T-cell (primary cell): ENCODE measurements at regions not wholly inside any gene's neighbourhood (a gene's known extent, or its start where the extent isn't known, plus 50 kb on each side); places are given as distances from the start of the nearest gene placed in this dataset.

Source experiments
- ATAC-seq, 4 experiments: fragments of 200-7000 bp in 3 of 4; fragments of 150-1000 bp in 1 of 4; cut with Tn5 transposase; replicated peaks in 1 of 4; 1 replicate in 3 of 4; 2 replicates in 1 of 4; pipeline ENCODE4 v1.10.0; 2021; ENCODE audit warnings: moderate library complexity in 3 of 4, mild to moderate bottlenecking in 2 of 4, moderate number of reproducible peaks in 1 of 4
- CTCF ChIA-PET, 2 donors: fragments of 300-600 bp; sonication (Branson Sonifier 250); formaldehyde crosslinking; loops; one replicate each; lab custom pipeline; 2022; ENCODE audit warnings: antibody characterized with exemption in 2 of 2; lab: Charles Lee
- POLR2A ChIA-PET, 2 donors: fragments of 300-600 bp; sonication (Branson Sonifier 250); formaldehyde crosslinking; loops; one replicate each; lab custom pipeline; 2022; ENCODE audit warnings: antibody characterized with exemption in 2 of 2; lab: Charles Lee
- DNase-seq, 35 experiments: peaks; one replicate each; pipeline versions ENCODE4 v3.0.0 to v3.0.0-alpha.2; 2013 to 2023
- H3K27ac ChIP-seq: one replicate; pipeline ENCODE4 v1.5.1; 2013; ENCODE audit warnings: low read length
- H3K27me3 ChIP-seq, 2 experiments: replicated peaks in 1 of 2; 1 replicate in 1 of 2; 2 replicates in 1 of 2; pipeline versions ENCODE4 v1.6.1 to v1.7.0; 2013; ENCODE audit warnings: low read length in 1 of 2, mixed read lengths in 1 of 2; ENCODE audit not compliant: control insufficient read depth in 2 of 2, insufficient read depth in 2 of 2; ENCODE audit errors: extremely low read depth in 1 of 2
- H3K36me3 ChIP-seq, 2 donors: 1 replicate in 1 of 2; 2 replicates in 1 of 2; pipeline versions ENCODE4 v1.6.1 to v1.7.0; 2013; ENCODE audit warnings: low read length in 1 of 2; ENCODE audit not compliant: control insufficient read depth in 2 of 2, insufficient read depth in 1 of 2; ENCODE audit errors: extremely low read depth in 1 of 2
- H3K4me1 ChIP-seq, 2 experiments: 1 replicate in 1 of 2; 2 replicates in 1 of 2; pipeline versions ENCODE4 v1.6.1 to v1.7.0; 2013; ENCODE audit warnings: low read length in 2 of 2, mixed read lengths in 1 of 2; ENCODE audit not compliant: insufficient read depth in 2 of 2, control insufficient read depth in 1 of 2; ENCODE audit errors: extremely low read depth in 1 of 2
- H3K4me3 ChIP-seq, 2 donors: 1 replicate in 1 of 2; 2 replicates in 1 of 2; pipeline versions ENCODE4 v1.5.1 to v1.7.0; 2013; ENCODE audit warnings: mild to moderate bottlenecking in 2 of 2, low read length in 1 of 2, moderate library complexity in 1 of 2; ENCODE audit not compliant: control insufficient read depth in 1 of 2; ENCODE audit errors: extremely low read depth in 1 of 2
- H3K9me3 ChIP-seq: 2 replicates; pipeline ENCODE4 v1.7.0; 2013
- H3K27ac Mint-ChIP-seq, 2 donors: one replicate each; pipeline ENCODE4 v1.8.0; 2020 to 2021; ENCODE audit warnings: mild to moderate bottlenecking in 2 of 2, mixed read lengths in 2 of 2
- H3K27me3 Mint-ChIP-seq, 2 donors: one replicate each; pipeline ENCODE4 v1.8.0; 2021 to 2022; ENCODE audit warnings: mixed read lengths in 2 of 2
- H3K36me3 Mint-ChIP-seq: one replicate; pipeline ENCODE4 v1.8.0; 2021; ENCODE audit warnings: mixed read lengths
- H3K4me1 Mint-ChIP-seq, 3 donors: one replicate each; pipeline ENCODE4 v1.8.0; 2020 to 2022; ENCODE audit warnings: mixed read lengths in 3 of 3, mild to moderate bottlenecking in 1 of 3
- H3K4me3 Mint-ChIP-seq, 3 donors: one replicate each; pipeline ENCODE4 v1.8.0; 2020 to 2022; ENCODE audit warnings: mild to moderate bottlenecking in 3 of 3, mixed read lengths in 3 of 3, moderate library complexity in 3 of 3
- H3K9me3 Mint-ChIP-seq, 3 donors: one replicate each; pipeline ENCODE4 v1.8.0; 2020 to 2022; ENCODE audit warnings: mixed read lengths in 3 of 3
- WGBS: methylation state at CpG from one replicate; pipeline ENCODE4 v1.1.5; 2013; ENCODE audit warnings: missing lambda C conversion rate; ENCODE audit not compliant: insufficient coverage; 5-methylcytosine and 5-hydroxymethylcytosine counted together

- H3K27ac ChIP-seq = no peak overlapping the region
- H3K4me3 Mint-ChIP-seq = no peak overlapping the region
- H3K27ac Mint-ChIP-seq = no peak overlapping the region
- no peaks in the 10 kb centered on the region for H3K27me3 Mint-ChIP-seq
- H3K36me3 ChIP-seq = no peaks in the 10 kb centered on the region
- 90% methylated on average over 8 of the region's 8 CpGs for WGBS
- CTCF ChIA-PET = no interaction called here
- peaks cover 0 to 3% (median 0%) of the 10 kb centered on the region in 3 donors for H3K9me3 Mint-ChIP-seq
- H3K4me1 ChIP-seq = no peaks in the 10 kb centered on the region
- H3K9me3 ChIP-seq = no peaks in the 10 kb centered on the region
- POLR2A ChIA-PET = no interaction called here
- H3K36me3 Mint-ChIP-seq = no peaks in the 10 kb centered on the region
- H3K27me3 ChIP-seq = peaks cover 0 to 15% of the 10 kb centered on the region in 2 experiments
- DNase-seq = no peak
- no peak for ATAC-seq
- H3K4me1 Mint-ChIP-seq = peaks cover 0 to 11% (median 4%) of the 10 kb centered on the region in 3 donors
- H3K4me3 ChIP-seq = no peak overlapping the region
These were observed 146.0 kb upstream of the ADO start for GRCh38 chr10:62658516-62658915.

GRCh38 chr10:62661143-62661542 lies 143.4 kb upstream of the ADO start:
- no peak for ATAC-seq
- DNase-seq = no peak
- POLR2A ChIA-PET = interaction anchor here in 1 of 2 donors (0.6 kb wide), 1 partner anchor 350 kb away, joined by 3 read pairs; no protein-coding TSS in a partner anchor
- H3K36me3 Mint-ChIP-seq = no peaks in the 10 kb centered on the region
- CTCF ChIA-PET = no interaction called here
- peaks cover 0 to 4% of the 10 kb centered on the region in 2 donors for H3K27me3 Mint-ChIP-seq
- no peaks in the 10 kb centered on the region for H3K4me1 ChIP-seq
- no CpG with 5 or more reads among the region's 3 CpGs for WGBS
- H3K27me3 ChIP-seq = peaks cover 0 to 15% of the 10 kb centered on the region in 2 experiments
- no peaks in the 10 kb centered on the region for H3K36me3 ChIP-seq
- H3K9me3 Mint-ChIP-seq = peaks cover 0 to 3% (median 0%) of the 10 kb centered on the region in 3 donors
- no peak overlapping the region for H3K27ac ChIP-seq
- H3K4me3 Mint-ChIP-seq = no peak overlapping the region
- peaks cover 0 to 11% (median 2%) of the 10 kb centered on the region in 3 donors for H3K4me1 Mint-ChIP-seq
- no peak overlapping the region for H3K4me3 ChIP-seq
- H3K27ac Mint-ChIP-seq = no peak overlapping the region
- H3K9me3 ChIP-seq = no peaks in the 10 kb centered on the region

DNA sequence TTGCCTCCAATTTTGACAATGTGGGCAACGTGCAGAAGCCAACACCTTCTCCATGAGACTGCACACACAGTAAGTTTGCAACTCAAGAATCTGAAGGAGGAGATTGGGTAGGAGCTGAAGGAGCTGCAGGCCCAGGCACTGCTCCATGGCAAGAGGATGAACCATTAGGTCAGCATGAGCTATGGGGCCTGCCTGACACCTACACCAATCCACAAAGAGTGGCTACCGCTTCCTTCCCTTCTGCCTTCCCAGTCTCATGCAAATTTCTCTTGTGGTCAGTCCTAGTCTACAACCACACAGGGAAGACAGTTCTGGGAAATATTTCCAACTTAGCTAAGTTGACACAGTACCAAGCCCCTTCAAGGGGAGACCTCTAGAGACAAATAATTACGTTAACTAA lies 142.0 kb upstream of the ADO start:
- H3K9me3 ChIP-seq = no peaks in the 10 kb centered on the region
- Mint-ChIP-seq H3K4me3 (no peak overlapping the region), H3K27me3 (peaks cover 0 to 4% of the 10 kb centered on the region in 2 donors), H3K36me3 (no peaks in the 10 kb centered on the region), H3K27ac (no peak overlapping the region), H3K4me1 (peaks cover 0 to 11% (median 2%) of the 10 kb centered on the region in 3 donors), H3K9me3 (peaks cover 0 to 3% (median 0%) of the 10 kb centered on the region in 3 donors)
- WGBS = no CpG with 5 or more reads among the region's 3 CpGs
- ChIA-PET CTCF (no interaction called here), POLR2A (interaction anchor here in 1 of 2 donors (0.6 kb wide), 1 partner anchor 1840 kb away, joined by 3 read pairs; no protein-coding TSS in a partner anchor)
- no peaks in the 10 kb centered on the region for H3K36me3 ChIP-seq
- H3K27me3 ChIP-seq = peaks cover 0 to 10% of the 10 kb centered on the region in 2 experiments
- H3K4me1 ChIP-seq = no peaks in the 10 kb centered on the region
- DNase-seq (no peak), ATAC-seq (no peak)
- no peak overlapping the region for H3K27ac ChIP-seq
- H3K4me3 ChIP-seq = no peak overlapping the region

GRCh38 chr10:62665771-62666170 lies 138.7 kb upstream of the ADO start:
- Mint-ChIP-seq H3K4me1 (peaks cover 3 to 9% (median 6%) of the 10 kb centered on the region in 3 donors), H3K4me3 (no peak overlapping the region), H3K36me3 (no peaks in the 10 kb centered on the region), H3K9me3 (no peaks in the 10 kb centered on the region), H3K27ac (no peak overlapping the region), H3K27me3 (peaks cover 0 to 4% of the 10 kb centered on the region in 2 donors)
- Histone ChIP-seq H3K9me3 (no peaks in the 10 kb centered on the region), H3K36me3 (no peaks in the 10 kb centered on the region), H3K27me3 (no peaks in the 10 kb centered on the region), H3K27ac (no peak overlapping the region), H3K4me1 (peaks cover 0 to 6% of the 10 kb centered on the region in 2 experiments), H3K4me3 (no peak overlapping the region)
- ATAC-seq (no peak), DNase-seq (no peak)
- ChIA-PET CTCF (interaction anchor here in 1 of 2 donors (0.6 kb wide), 1 partner anchor 189 kb away, joined by 3 read pairs; no protein-coding TSS in a partner anchor), POLR2A (no interaction called here)
- no CpG with 5 or more reads among the region's 1 CpG for WGBS

DNA sequence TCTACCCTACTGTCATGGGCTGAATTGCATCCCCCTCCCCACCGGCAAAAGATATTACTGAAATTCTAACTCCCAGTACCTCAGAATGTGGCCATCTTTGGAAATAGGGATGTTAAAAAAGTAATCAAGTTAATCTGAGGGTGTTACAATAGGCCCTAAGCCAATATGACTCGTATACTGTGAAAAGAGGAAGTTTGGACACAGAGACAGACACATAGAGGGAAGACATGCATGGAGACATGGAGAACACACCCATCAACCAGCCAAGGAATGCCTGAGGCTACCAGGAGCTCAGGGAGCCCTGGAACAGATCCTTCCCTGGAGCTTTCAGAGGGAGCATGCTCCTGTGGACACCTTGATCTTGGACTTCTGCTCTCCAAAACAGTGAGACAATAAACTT lies 138.2 kb upstream of the ADO start:
- ATAC-seq (no peak), DNase-seq (no peak)
- peaks cover 0 to 6% of the 10 kb centered on the region in 2 experiments for H3K4me1 ChIP-seq
- ChIA-PET POLR2A (no interaction called here), CTCF (no interaction called here)
- no peaks in the 10 kb centered on the region for H3K27me3 ChIP-seq
- no peak overlapping the region for H3K27ac ChIP-seq
- H3K9me3 Mint-ChIP-seq = no peaks in the 10 kb centered on the region
- peaks cover 0 to 4% of the 10 kb centered on the region in 2 donors for H3K27me3 Mint-ChIP-seq
- WGBS = 80% methylated on average over 1 of the region's 2 CpGs
- no peaks in the 10 kb centered on the region for H3K9me3 ChIP-seq
- peaks cover 3 to 12% (median 6%) of the 10 kb centered on the region in 3 donors for H3K4me1 Mint-ChIP-seq
- H3K36me3 ChIP-seq = no peaks in the 10 kb centered on the region
- no peak overlapping the region for H3K4me3 ChIP-seq
- no peaks in the 10 kb centered on the region for H3K36me3 Mint-ChIP-seq
- no peak overlapping the region for H3K27ac Mint-ChIP-seq
- no peak overlapping the region for H3K4me3 Mint-ChIP-seq

GRCh38 chr10:62669341-62669740 lies 135.2 kb upstream of the ADO start:
- no peak for ATAC-seq
- no peak for DNase-seq
- peaks cover 0 to 1% of the 10 kb centered on the region in 2 donors for H3K27me3 Mint-ChIP-seq
- H3K4me1 ChIP-seq = peaks cover 0 to 10% of the 10 kb centered on the region in 2 experiments
- H3K27me3 ChIP-seq = no peaks in the 10 kb centered on the region
- no peak overlapping the region for H3K27ac ChIP-seq
- no peaks in the 10 kb centered on the region for H3K36me3 Mint-ChIP-seq
- H3K4me3 ChIP-seq = no peak overlapping the region
- no peaks in the 10 kb centered on the region for H3K9me3 Mint-ChIP-seq
- 77% methylated on average over 2 of the region's 4 CpGs for WGBS
- no peaks in the 10 kb centered on the region for H3K36me3 ChIP-seq
- ChIA-PET POLR2A (no interaction called here), CTCF (no interaction called here)
- H3K27ac Mint-ChIP-seq = no peak overlapping the region
- peaks cover 3 to 12% (median 6%) of the 10 kb centered on the region in 3 donors for H3K4me1 Mint-ChIP-seq
- H3K9me3 ChIP-seq = no peaks in the 10 kb centered on the region
- H3K4me3 Mint-ChIP-seq = no peak overlapping the region
